ENCODE measurements at regions not wholly inside any gene's neighbourhood (a gene's known extent, or its start where the extent isn't known, plus 50 kb on each side); places are given as distances from the start of the nearest gene placed in this dataset.
"Not testable (repeated sequence)": the region's sequence is repeated elsewhere in the genome, so short reads cannot be mapped to it uniquely, and the experiment has no call there.

- H2AFZ ChIP-seq (ENCODE audit: low read length, unreplicated experiment); H3K4me1 ChIP-seq (ENCODE audit: control insufficient read depth, insufficient read depth, low read length, unreplicated experiment); H3K36me3 ChIP-seq (ENCODE audit: insufficient read depth, low read length); H3K79me2 ChIP-seq (ENCODE audit: control insufficient read depth, insufficient read depth, low read length, unreplicated experiment); H3K4me3 ChIP-seq (ENCODE audit: low read depth, low read length); H3K27me3 ChIP-seq (ENCODE audit: insufficient read depth, low read length); H3K27ac ChIP-seq (ENCODE audit: low read depth, low read length): not testable (repeated sequence)
These were observed 291.0 kb downstream of the CCER1 start for GRCh38 chr12:90663949-90664348.

- Histone ChIP-seq H3K79me2 (ENCODE audit: control insufficient read depth, insufficient read depth, low read length, unreplicated experiment) (no peaks in the 10 kb centered on the region), H3K4me3 (ENCODE audit: low read depth, low read length) (no peak overlapping the region), H3K4me1 (ENCODE audit: control insufficient read depth, insufficient read depth, low read length, unreplicated experiment) (no peaks in the 10 kb centered on the region), H3K27me3 (ENCODE audit: insufficient read depth, low read length) (no peaks in the 10 kb centered on the region), H3K27ac (ENCODE audit: low read depth, low read length) (no peak overlapping the region), H2AFZ (ENCODE audit: low read length, unreplicated experiment) (no peak overlapping the region), H3K36me3 (ENCODE audit: insufficient read depth, low read length) (no peaks in the 10 kb centered on the region)
These were observed 295.9 kb downstream of the CCER1 start for GRCh38 chr12:90659060-90659459.

GRCh38 chr12:90653040-90653439, 301.9 kb downstream of the CCER1 start:
- Histone ChIP-seq H2AFZ (ENCODE audit: low read length, unreplicated experiment) (no peak overlapping the region), H3K36me3 (ENCODE audit: insufficient read depth, low read length) (no peaks in the 10 kb centered on the region), H3K4me3 (ENCODE audit: low read depth, low read length) (no peak overlapping the region), H3K27me3 (ENCODE audit: insufficient read depth, low read length) (no peaks in the 10 kb centered on the region), H3K4me1 (ENCODE audit: control insufficient read depth, insufficient read depth, low read length, unreplicated experiment) (no peaks in the 10 kb centered on the region), H3K27ac (ENCODE audit: low read depth, low read length) (no peak overlapping the region), H3K79me2 (ENCODE audit: control insufficient read depth, insufficient read depth, low read length, unreplicated experiment) (no peaks in the 10 kb centered on the region)

GRCh38 chr12:90652280-90652679, 302.7 kb downstream of the CCER1 start:
- Histone ChIP-seq H3K4me1 (ENCODE audit: control insufficient read depth, insufficient read depth, low read length, unreplicated experiment) (no peaks in the 10 kb centered on the region), H3K27ac (ENCODE audit: low read depth, low read length) (no peak overlapping the region), H2AFZ (ENCODE audit: low read length, unreplicated experiment) (no peak overlapping the region), H3K4me3 (ENCODE audit: low read depth, low read length) (no peak overlapping the region), H3K27me3 (ENCODE audit: insufficient read depth, low read length) (no peaks in the 10 kb centered on the region), H3K36me3 (ENCODE audit: insufficient read depth, low read length) (no peaks in the 10 kb centered on the region), H3K79me2 (ENCODE audit: control insufficient read depth, insufficient read depth, low read length, unreplicated experiment) (no peaks in the 10 kb centered on the region)

GRCh38 chr12:90645181-90645580, 309.8 kb downstream of the CCER1 start:
- no peaks in the 10 kb centered on the region for H3K27me3 ChIP-seq (ENCODE audit: insufficient read depth, low read length)
- H2AFZ ChIP-seq (ENCODE audit: low read length, unreplicated experiment), result no peak overlapping the region
- H3K4me3 ChIP-seq (ENCODE audit: low read depth, low read length), result no peak overlapping the region
- H3K4me1 ChIP-seq (ENCODE audit: control insufficient read depth, insufficient read depth, low read length, unreplicated experiment), result no peaks in the 10 kb centered on the region
- no peak overlapping the region for H3K27ac ChIP-seq (ENCODE audit: low read depth, low read length)
- no peaks in the 10 kb centered on the region for H3K79me2 ChIP-seq (ENCODE audit: control insufficient read depth, insufficient read depth, low read length, unreplicated experiment)
- H3K36me3 ChIP-seq (ENCODE audit: insufficient read depth, low read length), result no peaks in the 10 kb centered on the region

- Histone ChIP-seq H2AFZ (ENCODE audit: low read length, unreplicated experiment) (no peak overlapping the region), H3K27ac (ENCODE audit: low read depth, low read length) (no peak overlapping the region), H3K4me3 (ENCODE audit: low read depth, low read length) (no peak overlapping the region), H3K79me2 (ENCODE audit: control insufficient read depth, insufficient read depth, low read length, unreplicated experiment) (no peaks in the 10 kb centered on the region), H3K36me3 (ENCODE audit: insufficient read depth, low read length) (no peaks in the 10 kb centered on the region), H3K4me1 (ENCODE audit: control insufficient read depth, insufficient read depth, low read length, unreplicated experiment) (peaks cover 30% of the 10 kb centered on the region), H3K27me3 (ENCODE audit: insufficient read depth, low read length) (no peaks in the 10 kb centered on the region)
These were observed 323.3 kb downstream of the CCER1 start for GRCh38 chr12:90631591-90632212.

GRCh38 chr12:90630006-90630405, 325.0 kb downstream of the CCER1 start:
- peaks cover 31% of the 10 kb centered on the region for H3K4me1 ChIP-seq (ENCODE audit: control insufficient read depth, insufficient read depth, low read length, unreplicated experiment)
- H3K4me3 ChIP-seq (ENCODE audit: low read depth, low read length), result no peak overlapping the region
- H3K79me2 ChIP-seq (ENCODE audit: control insufficient read depth, insufficient read depth, low read length, unreplicated experiment), result no peaks in the 10 kb centered on the region
- no peaks in the 10 kb centered on the region for H3K27me3 ChIP-seq (ENCODE audit: insufficient read depth, low read length)
- H3K27ac ChIP-seq (ENCODE audit: low read depth, low read length), result no peak overlapping the region
- no peaks in the 10 kb centered on the region for H3K36me3 ChIP-seq (ENCODE audit: insufficient read depth, low read length)
- H2AFZ ChIP-seq (ENCODE audit: low read length, unreplicated experiment), result no peak overlapping the region

- peaks cover 31% of the 10 kb centered on the region for H3K4me1 ChIP-seq (ENCODE audit: control insufficient read depth, insufficient read depth, low read length, unreplicated experiment)
- H3K36me3 ChIP-seq (ENCODE audit: insufficient read depth, low read length), result no peaks in the 10 kb centered on the region
- no peak overlapping the region for H2AFZ ChIP-seq (ENCODE audit: low read length, unreplicated experiment)
- no peaks in the 10 kb centered on the region for H3K79me2 ChIP-seq (ENCODE audit: control insufficient read depth, insufficient read depth, low read length, unreplicated experiment)
- no peak overlapping the region for H3K27ac ChIP-seq (ENCODE audit: low read depth, low read length)
- no peaks in the 10 kb centered on the region for H3K27me3 ChIP-seq (ENCODE audit: insufficient read depth, low read length)
- no peak overlapping the region for H3K4me3 ChIP-seq (ENCODE audit: low read depth, low read length)
These were observed 326.8 kb downstream of the CCER1 start for GRCh38 chr12:90628213-90628612.

- H3K27ac ChIP-seq (ENCODE audit: low read depth, low read length), result no peak overlapping the region
- no peak overlapping the region for H3K4me3 ChIP-seq (ENCODE audit: low read depth, low read length)
- no peaks in the 10 kb centered on the region for H3K36me3 ChIP-seq (ENCODE audit: insufficient read depth, low read length)
- H3K79me2 ChIP-seq (ENCODE audit: control insufficient read depth, insufficient read depth, low read length, unreplicated experiment), result no peaks in the 10 kb centered on the region
- H2AFZ ChIP-seq (ENCODE audit: low read length, unreplicated experiment), result no peak overlapping the region
- H3K4me1 ChIP-seq (ENCODE audit: control insufficient read depth, insufficient read depth, low read length, unreplicated experiment), result peaks cover 36% of the 10 kb centered on the region
- no peaks in the 10 kb centered on the region for H3K27me3 ChIP-seq (ENCODE audit: insufficient read depth, low read length)
These were observed 327.6 kb downstream of the CCER1 start for GRCh38 chr12:90627180-90627896.

- no peak overlapping the region for H3K27ac ChIP-seq (ENCODE audit: low read depth, low read length)
These were observed 332.5 kb downstream of the CCER1 start for GRCh38 chr12:90622431-90622830.

GRCh38 chr12:90621927-90622326, 333.0 kb downstream of the CCER1 start:
- H3K36me3 ChIP-seq (ENCODE audit: insufficient read depth, low read length), result no peaks in the 10 kb centered on the region
- no peak overlapping the region for H3K4me3 ChIP-seq (ENCODE audit: low read depth, low read length)
- no peak overlapping the region for H3K27ac ChIP-seq (ENCODE audit: low read depth, low read length)
- H3K79me2 ChIP-seq (ENCODE audit: control insufficient read depth, insufficient read depth, low read length, unreplicated experiment), result no peaks in the 10 kb centered on the region
- H3K27me3 ChIP-seq (ENCODE audit: insufficient read depth, low read length), result no peaks in the 10 kb centered on the region
- H2AFZ ChIP-seq (ENCODE audit: low read length, unreplicated experiment), result no peak overlapping the region
- H3K4me1 ChIP-seq (ENCODE audit: control insufficient read depth, insufficient read depth, low read length, unreplicated experiment), result peaks cover 17% of the 10 kb centered on the region

More at GRCh38 chr12:90622431-90622830, 332.5 kb downstream of the CCER1 start:
- H3K79me2 ChIP-seq (ENCODE audit: control insufficient read depth, insufficient read depth, low read length, unreplicated experiment), result no peaks in the 10 kb centered on the region
- peaks cover 22% of the 10 kb centered on the region for H3K4me1 ChIP-seq (ENCODE audit: control insufficient read depth, insufficient read depth, low read length, unreplicated experiment)
- no peak overlapping the region for H2AFZ ChIP-seq (ENCODE audit: low read length, unreplicated experiment)
- no peaks in the 10 kb centered on the region for H3K36me3 ChIP-seq (ENCODE audit: insufficient read depth, low read length)
- H3K4me3 ChIP-seq (ENCODE audit: low read depth, low read length), result no peak overlapping the region
- no peaks in the 10 kb centered on the region for H3K27me3 ChIP-seq (ENCODE audit: insufficient read depth, low read length)
